ENCODE measurements at regions not wholly inside any gene's neighbourhood (a gene's known extent, or its start where the extent isn't known, plus 50 kb on each side); places are given as distances from the start of the nearest gene placed in this dataset.

- TF ChIP-seq CTCF (IDR thresholded peaks at IDR 0.05; ENCODE audit: extremely low read depth in 1 of 2, insufficient read depth in 1 of 2, low read depth in 1 of 2, low read length in 2 of 2) (no peak), FOS (IDR thresholded peaks at IDR 0.05; ENCODE audit: borderline replicate concordance, insufficient read depth, low read length) (no peak), POLR2A (IDR thresholded peaks at IDR 0.05; ENCODE audit: low read depth, low read length) (no peak), MAX (IDR thresholded peaks at IDR 0.05; ENCODE audit: insufficient read depth, insufficient read length) (no peak), EZH2 (IDR thresholded peaks at IDR 0.05; ENCODE audit: borderline replicate concordance, low read depth, low read length, severe bottlenecking) (no peak), POLR2AphosphoS5 (IDR thresholded peaks at IDR 0.05; ENCODE audit: insufficient read depth, low read depth, low read length) (no peak)
Measured at GRCh38 chr7:115618676-115619075, 411.9 kb downstream of the TFEC start.

All from endothelial cell of umbilical vein (primary cell).